Panc1 (cell line): ENCODE measurements at regions not wholly inside any gene's neighbourhood (a gene's known extent, or its start where the extent isn't known, plus 50 kb on each side); places are given as distances from the start of the nearest gene placed in this dataset.
"Not testable (repeated sequence)": the region's sequence is repeated elsewhere in the genome, so short reads cannot be mapped to it uniquely, and the experiment has no call there.

Experiments used
- POLR2AphosphoS5 ChIP-seq: IDR thresholded peaks from 2 replicates; pipeline ENCODE4 v1.6.1; 2012; ENCODE audit warnings: mild to moderate bottlenecking, low read depth, low read length, moderate library complexity
- SIN3A ChIP-seq: IDR thresholded peaks from 2 replicates; pipeline ENCODE4 v1.6.1; 2012; ENCODE audit warnings: low read depth, mild to moderate bottlenecking, low read length, moderate library complexity, borderline replicate concordance; ENCODE audit not compliant: insufficient read depth
- TCF7L2 ChIP-seq: IDR thresholded peaks from 2 replicates; pipeline ENCODE4 v1.6.1; 2011; ENCODE audit warnings: mild to moderate bottlenecking, low read depth, low read length, inconsistent platforms
- TF ChIP-seq, protein P1 (sequence below): fragments of 450-650 bp; IDR thresholded peaks from 2 replicates; pipeline ENCODE4 v1.5.1; 2017; ENCODE audit warnings: mild to moderate bottlenecking
- TF ChIP-seq, protein P2 (sequence below), 2 experiments: IDR thresholded peaks; 2 replicates each; pipeline ENCODE4 v1.6.1; 2011 to 2012; ENCODE audit warnings: low read depth in 2 of 2, control low read depth in 1 of 2, low read length in 1 of 2, mild to moderate bottlenecking in 1 of 2, moderate library complexity in 1 of 2; ENCODE audit not compliant: insufficient read depth in 1 of 2

DNA sequence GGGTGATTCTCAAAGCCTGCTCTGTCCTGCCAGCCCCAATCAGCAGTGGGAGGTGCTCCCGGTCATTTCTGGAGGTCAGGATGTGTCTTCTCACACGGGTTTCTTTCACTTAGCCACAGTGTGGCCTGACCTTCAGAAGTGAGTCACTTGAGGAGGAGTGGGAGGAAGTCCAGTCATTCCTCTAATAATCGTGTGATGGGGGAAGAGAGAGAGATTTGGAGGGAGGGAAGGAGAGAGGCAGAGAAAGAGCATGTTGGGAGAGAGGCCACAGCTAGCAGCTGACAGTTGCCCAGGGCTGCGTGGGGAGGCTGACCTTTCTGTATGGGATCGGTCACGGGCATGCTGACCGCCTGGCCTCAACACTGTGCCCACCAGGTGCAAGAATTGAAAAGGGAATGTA is 139.9 kb downstream of the NPIPB11 start:
- TF ChIP-seq, protein P1, sequence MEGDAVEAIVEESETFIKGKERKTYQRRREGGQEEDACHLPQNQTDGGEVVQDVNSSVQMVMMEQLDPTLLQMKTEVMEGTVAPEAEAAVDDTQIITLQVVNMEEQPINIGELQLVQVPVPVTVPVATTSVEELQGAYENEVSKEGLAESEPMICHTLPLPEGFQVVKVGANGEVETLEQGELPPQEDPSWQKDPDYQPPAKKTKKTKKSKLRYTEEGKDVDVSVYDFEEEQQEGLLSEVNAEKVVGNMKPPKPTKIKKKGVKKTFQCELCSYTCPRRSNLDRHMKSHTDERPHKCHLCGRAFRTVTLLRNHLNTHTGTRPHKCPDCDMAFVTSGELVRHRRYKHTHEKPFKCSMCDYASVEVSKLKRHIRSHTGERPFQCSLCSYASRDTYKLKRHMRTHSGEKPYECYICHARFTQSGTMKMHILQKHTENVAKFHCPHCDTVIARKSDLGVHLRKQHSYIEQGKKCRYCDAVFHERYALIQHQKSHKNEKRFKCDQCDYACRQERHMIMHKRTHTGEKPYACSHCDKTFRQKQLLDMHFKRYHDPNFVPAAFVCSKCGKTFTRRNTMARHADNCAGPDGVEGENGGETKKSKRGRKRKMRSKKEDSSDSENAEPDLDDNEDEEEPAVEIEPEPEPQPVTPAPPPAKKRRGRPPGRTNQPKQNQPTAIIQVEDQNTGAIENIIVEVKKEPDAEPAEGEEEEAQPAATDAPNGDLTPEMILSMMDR: not testable (repeated sequence)
- TF ChIP-seq, protein P2, sequence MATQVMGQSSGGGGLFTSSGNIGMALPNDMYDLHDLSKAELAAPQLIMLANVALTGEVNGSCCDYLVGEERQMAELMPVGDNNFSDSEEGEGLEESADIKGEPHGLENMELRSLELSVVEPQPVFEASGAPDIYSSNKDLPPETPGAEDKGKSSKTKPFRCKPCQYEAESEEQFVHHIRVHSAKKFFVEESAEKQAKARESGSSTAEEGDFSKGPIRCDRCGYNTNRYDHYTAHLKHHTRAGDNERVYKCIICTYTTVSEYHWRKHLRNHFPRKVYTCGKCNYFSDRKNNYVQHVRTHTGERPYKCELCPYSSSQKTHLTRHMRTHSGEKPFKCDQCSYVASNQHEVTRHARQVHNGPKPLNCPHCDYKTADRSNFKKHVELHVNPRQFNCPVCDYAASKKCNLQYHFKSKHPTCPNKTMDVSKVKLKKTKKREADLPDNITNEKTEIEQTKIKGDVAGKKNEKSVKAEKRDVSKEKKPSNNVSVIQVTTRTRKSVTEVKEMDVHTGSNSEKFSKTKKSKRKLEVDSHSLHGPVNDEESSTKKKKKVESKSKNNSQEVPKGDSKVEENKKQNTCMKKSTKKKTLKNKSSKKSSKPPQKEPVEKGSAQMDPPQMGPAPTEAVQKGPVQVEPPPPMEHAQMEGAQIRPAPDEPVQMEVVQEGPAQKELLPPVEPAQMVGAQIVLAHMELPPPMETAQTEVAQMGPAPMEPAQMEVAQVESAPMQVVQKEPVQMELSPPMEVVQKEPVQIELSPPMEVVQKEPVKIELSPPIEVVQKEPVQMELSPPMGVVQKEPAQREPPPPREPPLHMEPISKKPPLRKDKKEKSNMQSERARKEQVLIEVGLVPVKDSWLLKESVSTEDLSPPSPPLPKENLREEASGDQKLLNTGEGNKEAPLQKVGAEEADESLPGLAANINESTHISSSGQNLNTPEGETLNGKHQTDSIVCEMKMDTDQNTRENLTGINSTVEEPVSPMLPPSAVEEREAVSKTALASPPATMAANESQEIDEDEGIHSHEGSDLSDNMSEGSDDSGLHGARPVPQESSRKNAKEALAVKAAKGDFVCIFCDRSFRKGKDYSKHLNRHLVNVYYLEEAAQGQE (IDR thresholded peaks at IDR 0.05; ENCODE audit: insufficient read depth in 1 of 2, low read depth in 2 of 2, low read length in 1 of 2): not testable (repeated sequence)
- not testable (repeated sequence) for TF ChIP-seq POLR2AphosphoS5, SIN3A, TCF7L2
